ENCODE measurements at regions not wholly inside any gene's neighbourhood (a gene's known extent, or its start where the extent isn't known, plus 50 kb on each side); places are given as distances from the start of the nearest gene placed in this dataset.

DNA sequence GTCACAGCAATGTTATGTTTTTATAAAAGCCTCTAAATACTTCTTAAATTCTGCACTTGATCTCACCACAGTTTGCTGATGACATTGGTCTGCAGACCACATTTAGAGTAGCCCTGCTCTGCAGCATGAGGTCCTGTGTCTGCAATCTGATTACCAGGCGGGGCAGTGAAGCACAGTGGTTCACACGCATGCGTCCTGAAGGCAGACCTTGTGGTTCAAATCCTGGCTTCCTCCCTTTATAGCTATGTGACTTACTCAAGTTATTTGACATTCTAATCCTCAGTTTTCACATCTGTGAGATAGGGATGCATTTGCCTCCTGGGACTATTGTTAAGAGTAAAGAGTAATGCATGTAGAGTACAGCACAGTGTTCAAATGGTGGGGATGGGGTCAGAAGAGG is 50.3 kb downstream of the BMAL2 start:
- H3K4me1 ChIP-seq: no peaks in the 10 kb centered on the region
- no peak for ATAC-seq
- no peaks in the 10 kb centered on the region for H3K27me3 ChIP-seq
- TF ChIP-seq, protein P1, sequence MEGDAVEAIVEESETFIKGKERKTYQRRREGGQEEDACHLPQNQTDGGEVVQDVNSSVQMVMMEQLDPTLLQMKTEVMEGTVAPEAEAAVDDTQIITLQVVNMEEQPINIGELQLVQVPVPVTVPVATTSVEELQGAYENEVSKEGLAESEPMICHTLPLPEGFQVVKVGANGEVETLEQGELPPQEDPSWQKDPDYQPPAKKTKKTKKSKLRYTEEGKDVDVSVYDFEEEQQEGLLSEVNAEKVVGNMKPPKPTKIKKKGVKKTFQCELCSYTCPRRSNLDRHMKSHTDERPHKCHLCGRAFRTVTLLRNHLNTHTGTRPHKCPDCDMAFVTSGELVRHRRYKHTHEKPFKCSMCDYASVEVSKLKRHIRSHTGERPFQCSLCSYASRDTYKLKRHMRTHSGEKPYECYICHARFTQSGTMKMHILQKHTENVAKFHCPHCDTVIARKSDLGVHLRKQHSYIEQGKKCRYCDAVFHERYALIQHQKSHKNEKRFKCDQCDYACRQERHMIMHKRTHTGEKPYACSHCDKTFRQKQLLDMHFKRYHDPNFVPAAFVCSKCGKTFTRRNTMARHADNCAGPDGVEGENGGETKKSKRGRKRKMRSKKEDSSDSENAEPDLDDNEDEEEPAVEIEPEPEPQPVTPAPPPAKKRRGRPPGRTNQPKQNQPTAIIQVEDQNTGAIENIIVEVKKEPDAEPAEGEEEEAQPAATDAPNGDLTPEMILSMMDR (IDR thresholded peaks at IDR 0.05): no peak
- TF ChIP-seq POLR2A (IDR thresholded peaks at IDR 0.05): no peak
- no peak overlapping the region for H3K27ac ChIP-seq
- H3K4me3 ChIP-seq: no peak overlapping the region
- no peaks in the 10 kb centered on the region for H3K36me3 ChIP-seq
- intact Hi-C loops (cut with DNase I): no loop called here
- H3K9me3 ChIP-seq: no peaks in the 10 kb centered on the region
- DNase-seq: no peak
- 93% methylated on average over 3 of the region's 3 CpGs for WGBS (ENCODE audit: insufficient coverage, low coverage, low lambda C conversion rate, missing lambda C conversion rate)

DNA sequence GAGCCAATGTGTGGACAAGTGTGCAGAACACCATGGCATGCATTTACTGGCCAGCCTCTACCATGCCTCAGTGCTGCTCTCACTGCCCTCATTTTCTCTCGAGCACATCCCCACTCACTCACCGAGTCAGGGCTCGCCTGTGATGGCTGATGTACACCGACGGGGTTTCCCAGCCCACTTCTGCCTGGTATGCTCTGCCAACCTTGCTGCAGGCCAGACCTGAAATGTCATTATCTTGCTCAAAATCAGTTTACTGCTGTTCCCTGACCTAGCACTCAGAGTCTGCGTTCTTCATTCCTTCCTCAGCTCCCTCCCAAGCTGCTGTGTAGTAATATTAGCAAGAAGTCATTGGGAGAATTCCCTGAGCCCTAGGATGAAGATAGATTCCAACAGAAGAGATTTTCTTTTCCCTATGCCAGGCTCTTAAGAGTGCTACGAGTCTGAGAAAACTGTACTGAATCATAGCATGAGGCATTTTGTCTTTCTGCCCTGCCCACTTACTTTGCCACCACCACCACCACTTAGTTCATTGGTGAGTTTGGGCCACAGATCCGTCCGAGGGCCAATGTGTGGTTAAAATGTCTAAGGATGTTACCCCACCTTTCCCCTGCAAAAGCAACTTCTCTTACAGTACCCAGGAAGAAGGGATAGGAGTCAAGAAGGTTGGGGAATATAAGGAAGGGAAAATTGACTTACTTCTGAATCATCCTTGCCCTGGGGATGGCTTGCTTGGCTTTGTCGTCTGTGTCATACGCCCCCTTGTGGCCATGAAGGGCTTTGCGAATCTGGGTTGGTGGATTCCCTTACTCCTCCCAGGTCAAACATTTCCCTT is 51.0 kb downstream of the BMAL2 start:
- WGBS (ENCODE audit: insufficient coverage, low coverage, low lambda C conversion rate, missing lambda C conversion rate): 51% methylated on average over 8 of the region's 12 CpGs
- H3K4me1 ChIP-seq: no peaks in the 10 kb centered on the region
- intact Hi-C loops (cut with DNase I): no loop called here

DNA sequence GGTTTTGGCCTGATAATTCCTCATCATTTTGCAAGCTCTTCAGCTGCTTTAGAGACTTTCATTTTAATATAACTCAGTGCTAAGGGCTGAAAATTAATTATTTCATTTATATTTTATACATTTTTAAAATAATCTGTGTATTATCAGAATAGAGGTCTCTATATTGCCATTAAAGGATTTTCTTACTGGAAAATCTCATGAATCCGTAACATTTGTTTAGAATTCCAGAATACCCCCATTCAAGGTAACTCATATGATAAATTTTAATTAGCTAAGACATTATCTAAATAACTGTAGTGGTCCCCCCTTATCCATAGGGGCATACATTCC is 51.6 kb downstream of the BMAL2 start:
- WGBS (ENCODE audit: insufficient coverage, low coverage, low lambda C conversion rate, missing lambda C conversion rate): 80% methylated on average over 1 of the region's 1 CpG
- intact Hi-C loops (cut with DNase I): no loop called here
- TF ChIP-seq, protein P1 (IDR thresholded peaks at IDR 0.05): no peak
- no peak for TF ChIP-seq POLR2A (IDR thresholded peaks at IDR 0.05)

More for the DNA sequence above, 51.0 kb downstream of the BMAL2 start:
- H3K9me3 ChIP-seq: no peaks in the 10 kb centered on the region
- ATAC-seq (peak; percentile 90 to 95 (median 92)), DNase-seq (peak; percentile 68 to 70 (median 70))
- H3K27me3 ChIP-seq: no peaks in the 10 kb centered on the region
- H3K4me3 ChIP-seq: no peak overlapping the region
- H3K36me3 ChIP-seq: no peaks in the 10 kb centered on the region
- no peak overlapping the region for H3K27ac ChIP-seq
- TF ChIP-seq POLR2A (IDR thresholded peaks at IDR 0.05): no peak
- TF ChIP-seq, protein P1 (IDR thresholded peaks at IDR 0.05): peak; percentile 73 to 96 (median 90)

DNA sequence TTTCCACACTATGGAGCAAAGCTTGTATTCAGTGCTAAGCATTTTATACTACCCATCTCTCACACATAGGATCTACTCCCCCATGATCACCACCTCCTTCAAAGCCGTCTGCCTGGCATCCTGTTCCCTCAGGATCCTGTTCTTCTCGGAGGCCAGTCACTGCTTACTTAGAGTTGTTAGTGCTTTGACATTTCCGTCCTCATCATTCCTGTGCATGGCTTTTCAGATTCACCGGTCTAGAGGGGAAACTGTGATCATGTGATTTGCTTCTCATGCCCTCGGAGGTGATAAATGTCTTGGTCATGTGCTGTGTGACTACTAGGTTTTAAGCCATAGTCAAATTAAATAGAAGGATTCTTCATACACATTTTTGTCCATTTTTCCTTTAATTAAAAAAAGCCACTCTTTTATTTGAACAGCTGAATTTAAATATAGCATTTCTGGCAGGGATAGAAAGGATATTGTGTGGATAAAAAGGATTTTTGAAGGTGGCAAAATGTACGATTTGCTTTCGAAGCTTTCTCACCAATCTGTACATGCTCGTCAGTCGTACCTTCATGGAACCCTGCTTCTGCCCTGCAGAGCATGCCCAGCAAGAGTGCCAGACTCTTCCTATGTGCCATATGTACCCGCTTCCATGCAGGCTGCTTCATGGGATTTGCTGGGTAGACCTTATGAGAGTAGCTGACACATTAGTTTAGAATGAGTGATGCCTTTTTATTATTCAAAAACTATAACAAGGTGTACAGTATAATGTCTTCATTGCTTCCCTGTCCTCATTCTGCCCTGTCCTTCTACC is 53.3 kb downstream of the BMAL2 start:
- ATAC-seq: peak; percentile 15 to 37 (median 24)
- intact Hi-C loops (cut with DNase I): no loop called here

More for the DNA sequence above, 51.6 kb downstream of the BMAL2 start:
- H3K4me1 ChIP-seq: no peaks in the 10 kb centered on the region
- no peaks in the 10 kb centered on the region for H3K9me3 ChIP-seq
- no peak overlapping the region for H3K27ac ChIP-seq
- no peaks in the 10 kb centered on the region for H3K36me3 ChIP-seq
- H3K27me3 ChIP-seq: no peaks in the 10 kb centered on the region
- H3K4me3 ChIP-seq: no peak overlapping the region
- no peak for ATAC-seq
- DNase-seq: no peak

More for the DNA sequence above, 53.3 kb downstream of the BMAL2 start:
- H3K9me3 ChIP-seq: no peaks in the 10 kb centered on the region
- 75% methylated on average over 9 of the region's 10 CpGs for WGBS (ENCODE audit: insufficient coverage, low coverage, low lambda C conversion rate, missing lambda C conversion rate)
- no peak overlapping the region for H3K4me3 ChIP-seq
- no peaks in the 10 kb centered on the region for H3K36me3 ChIP-seq
- DNase-seq: no peak
- H3K27me3 ChIP-seq: no peaks in the 10 kb centered on the region
- TF ChIP-seq POLR2A (IDR thresholded peaks at IDR 0.05): no peak
- TF ChIP-seq, protein P1 (IDR thresholded peaks at IDR 0.05): no peak
- no peak overlapping the region for H3K27ac ChIP-seq
- H3K4me1 ChIP-seq: no peaks in the 10 kb centered on the region
